ENCODE measurements at regions not wholly inside any gene's neighbourhood (a gene's known extent, or its start where the extent isn't known, plus 50 kb on each side); places are given as distances from the start of the nearest gene placed in this dataset.

GRCh38 chr4:162839814-162840213 is 326.9 kb downstream of the NAF1 start:
- no peak for ATAC-seq (ENCODE audit: poor library complexity)

GRCh38 chr4:162838671-162839070 is 328.0 kb downstream of the NAF1 start:
- ATAC-seq (ENCODE audit: poor library complexity): no peak
- H3K27ac ChIP-seq (ENCODE audit: low read depth in 1 of 2, low read length in 2 of 2): no peak overlapping the region
- no peaks in the 10 kb centered on the region for H3K36me3 Mint-ChIP-seq (ENCODE audit: low read depth)
- intact Hi-C loops (cut with DNase I, micrococcal nuclease): no loop called here
- DNase-seq: no peak
- no peaks in the 10 kb centered on the region for H3K36me3 ChIP-seq (ENCODE audit: insufficient read depth, low read length)
- no peak overlapping the region for H3K4me3 ChIP-seq (ENCODE audit: low read length)
- H3K4me1 ChIP-seq (ENCODE audit: insufficient read depth, low read length): no peaks in the 10 kb centered on the region
- ChIA-PET POLR2A (no interaction called here), CTCF (no interaction called here)
- no peaks in the 10 kb centered on the region for H3K4me1 Mint-ChIP-seq (ENCODE audit: low read depth)
- H3K27me3 ChIP-seq (ENCODE audit: control insufficient read depth in 1 of 2, insufficient read depth in 2 of 2, low read length in 2 of 2): no peaks in the 10 kb centered on the region
- H3K9me3 ChIP-seq (ENCODE audit: control insufficient read depth in 1 of 2, insufficient read depth in 1 of 2, low read length in 2 of 2): peaks cover 0 to 3% of the 10 kb centered on the region in 2 experiments
- no peaks in the 10 kb centered on the region for H3K27me3 Mint-ChIP-seq
- no peak for TF ChIP-seq CTCF (IDR thresholded peaks at IDR 0.05)
- no peak overlapping the region for H3K4me3 Mint-ChIP-seq
- H3K9me3 Mint-ChIP-seq: peaks cover 2% of the 10 kb centered on the region
- H3K27ac Mint-ChIP-seq: no peak overlapping the region

More at GRCh38 chr4:162839814-162840213, 326.9 kb downstream of the NAF1 start:
- ChIA-PET POLR2A (no interaction called here), CTCF (no interaction called here)
- no peaks in the 10 kb centered on the region for H3K4me1 ChIP-seq (ENCODE audit: insufficient read depth, low read length)
- no peak overlapping the region for H3K27ac ChIP-seq (ENCODE audit: low read depth in 1 of 2, low read length in 2 of 2)
- no peaks in the 10 kb centered on the region for H3K4me1 Mint-ChIP-seq (ENCODE audit: low read depth)
- TF ChIP-seq CTCF (IDR thresholded peaks at IDR 0.05): no peak
- no peaks in the 10 kb centered on the region for H3K9me3 Mint-ChIP-seq
- no peak overlapping the region for H3K4me3 ChIP-seq (ENCODE audit: low read length)
- no peaks in the 10 kb centered on the region for H3K27me3 Mint-ChIP-seq
- DNase-seq: no peak
- H3K36me3 Mint-ChIP-seq (ENCODE audit: low read depth): no peaks in the 10 kb centered on the region
- no peak overlapping the region for H3K27ac Mint-ChIP-seq
- intact Hi-C loops (cut with DNase I, micrococcal nuclease): no loop called here
- H3K4me3 Mint-ChIP-seq: no peak overlapping the region
- peaks cover 0 to 3% of the 10 kb centered on the region in 2 experiments for H3K9me3 ChIP-seq (ENCODE audit: control insufficient read depth in 1 of 2, insufficient read depth in 1 of 2, low read length in 2 of 2)
- H3K27me3 ChIP-seq (ENCODE audit: control insufficient read depth in 1 of 2, insufficient read depth in 2 of 2, low read length in 2 of 2): no peaks in the 10 kb centered on the region
- no peaks in the 10 kb centered on the region for H3K36me3 ChIP-seq (ENCODE audit: insufficient read depth, low read length)

GRCh38 chr4:162837679-162838078 is 329.0 kb downstream of the NAF1 start:
- DNase-seq (no peak), ATAC-seq (ENCODE audit: poor library complexity) (no peak)
- Mint-ChIP-seq H3K36me3 (ENCODE audit: low read depth) (no peaks in the 10 kb centered on the region), H3K4me3 (no peak overlapping the region), H3K4me1 (ENCODE audit: low read depth) (no peaks in the 10 kb centered on the region), H3K9me3 (peaks cover 3% of the 10 kb centered on the region), H3K27me3 (no peaks in the 10 kb centered on the region), H3K27ac (no peak overlapping the region)
- no peaks in the 10 kb centered on the region for H3K4me1 ChIP-seq (ENCODE audit: insufficient read depth, low read length)
- peaks cover 0 to 3% of the 10 kb centered on the region in 2 experiments for H3K9me3 ChIP-seq (ENCODE audit: control insufficient read depth in 1 of 2, insufficient read depth in 1 of 2, low read length in 2 of 2)
- no peaks in the 10 kb centered on the region for H3K36me3 ChIP-seq (ENCODE audit: insufficient read depth, low read length)
- no peak overlapping the region for H3K27ac ChIP-seq (ENCODE audit: low read depth in 1 of 2, low read length in 2 of 2)
- CTCF ChIA-PET: no interaction called here
- TF ChIP-seq CTCF (IDR thresholded peaks at IDR 0.05): no peak
- intact Hi-C loops (cut with DNase I, micrococcal nuclease): no loop called here
- POLR2A ChIA-PET: no interaction called here
- no peak overlapping the region for H3K4me3 ChIP-seq (ENCODE audit: low read length)
- no peaks in the 10 kb centered on the region for H3K27me3 ChIP-seq (ENCODE audit: control insufficient read depth in 1 of 2, insufficient read depth in 2 of 2, low read length in 2 of 2)
